ENCODE measurements at regions not wholly inside any gene's neighbourhood (a gene's known extent, or its start where the extent isn't known, plus 50 kb on each side); places are given as distances from the start of the nearest gene placed in this dataset.

DNA sequence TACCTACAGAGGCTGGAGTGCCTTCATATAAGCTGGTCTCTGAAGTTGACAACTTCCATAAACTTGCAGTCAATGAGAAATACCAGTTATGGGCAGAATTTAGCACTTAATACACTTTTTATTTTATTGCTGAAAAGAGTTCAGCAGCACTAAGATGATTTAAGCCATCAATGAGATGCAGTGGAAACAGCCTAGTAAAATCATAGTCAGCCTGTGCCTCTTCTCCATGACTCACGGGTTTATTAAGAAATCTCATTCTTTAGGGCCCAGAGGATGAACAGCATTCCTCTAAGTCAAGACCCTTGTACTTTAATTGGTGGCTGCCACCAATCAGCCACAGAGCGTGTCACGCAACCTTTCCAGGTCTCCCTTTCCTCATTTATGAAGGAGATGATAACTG, 1357.9 kb upstream of the CELF4 start:
- DNase-seq (ENCODE audit: low read depth in 2 of 2), result no peak
- H3K4me3 ChIP-seq (replicated peaks in 1 of 2; ENCODE audit: low read depth in 2 of 2, low read length in 2 of 2), result no peak overlapping the region
- TF ChIP-seq CTCF (IDR thresholded peaks at IDR 0.05; ENCODE audit: low read depth, low read length), result no peak

DNA sequence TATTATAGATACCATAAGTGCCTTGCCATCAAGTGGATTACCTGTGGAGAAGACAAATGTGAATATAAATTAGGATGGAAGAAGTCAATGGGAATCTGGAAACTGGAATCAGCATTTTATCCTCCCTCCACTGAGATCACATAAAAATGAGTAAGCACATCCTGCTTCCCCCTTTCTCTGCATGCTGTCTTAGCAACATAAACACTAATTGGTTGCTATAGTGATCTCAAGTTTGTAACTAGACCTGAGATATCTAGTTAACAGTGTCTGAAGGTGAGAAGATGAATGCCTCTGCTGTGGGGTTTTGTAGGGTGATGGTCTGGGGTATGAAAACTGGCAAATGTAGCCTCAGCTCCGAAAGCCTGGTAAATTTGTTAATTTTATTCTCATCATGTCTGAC, 1357.5 kb upstream of the CELF4 start:
- DNase-seq (ENCODE audit: low read depth in 2 of 2), result no peak
- H3K4me3 ChIP-seq (replicated peaks in 1 of 2; ENCODE audit: low read depth in 2 of 2, low read length in 2 of 2), result no peak overlapping the region
- no peak for TF ChIP-seq CTCF (IDR thresholded peaks at IDR 0.05; ENCODE audit: low read depth, low read length)

GRCh38 chr18:38909972-38910371, 1344.4 kb upstream of the CELF4 start:
- no peak overlapping the region for H3K4me3 ChIP-seq (replicated peaks in 1 of 2; ENCODE audit: low read depth in 2 of 2, low read length in 2 of 2)
- no peak for DNase-seq (ENCODE audit: low read depth in 2 of 2)

DNA sequence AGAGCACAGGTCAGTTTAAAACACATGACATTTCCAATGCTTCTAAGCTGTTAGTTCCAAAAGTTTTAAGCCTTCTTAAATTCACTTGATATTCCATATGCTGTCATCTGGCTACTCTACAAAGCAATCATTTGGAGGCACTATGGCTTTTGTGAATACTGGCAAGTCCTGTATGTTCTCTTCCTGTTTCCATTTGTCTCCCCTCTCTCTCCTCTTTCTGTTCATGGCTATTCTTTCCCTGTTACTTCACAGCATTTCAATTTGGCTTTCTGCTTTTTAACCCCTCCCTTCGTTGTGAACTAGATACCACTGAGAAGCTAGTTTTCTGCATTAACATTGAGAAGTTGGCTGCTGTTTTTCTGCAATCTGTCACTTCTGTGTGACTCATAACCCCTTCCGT, 1337.2 kb upstream of the CELF4 start:
- no peak for TF ChIP-seq CTCF (IDR thresholded peaks at IDR 0.05; ENCODE audit: low read depth, low read length)
- DNase-seq (ENCODE audit: low read depth in 2 of 2), result no peak
- H3K4me3 ChIP-seq (replicated peaks in 1 of 2; ENCODE audit: low read depth in 2 of 2, low read length in 2 of 2), result no peak overlapping the region

More at GRCh38 chr18:38909972-38910371, 1344.4 kb upstream of the CELF4 start:
- TF ChIP-seq CTCF (IDR thresholded peaks at IDR 0.05; ENCODE audit: low read depth, low read length), result no peak

- H3K4me3 ChIP-seq (replicated peaks in 1 of 2; ENCODE audit: low read depth in 2 of 2, low read length in 2 of 2), result no peak overlapping the region
- DNase-seq (ENCODE audit: low read depth in 2 of 2), result no peak
- no peak for TF ChIP-seq CTCF (IDR thresholded peaks at IDR 0.05; ENCODE audit: low read depth, low read length)
These were observed 1334.8 kb upstream of the CELF4 start for GRCh38 chr18:38900445-38900844.

DNA sequence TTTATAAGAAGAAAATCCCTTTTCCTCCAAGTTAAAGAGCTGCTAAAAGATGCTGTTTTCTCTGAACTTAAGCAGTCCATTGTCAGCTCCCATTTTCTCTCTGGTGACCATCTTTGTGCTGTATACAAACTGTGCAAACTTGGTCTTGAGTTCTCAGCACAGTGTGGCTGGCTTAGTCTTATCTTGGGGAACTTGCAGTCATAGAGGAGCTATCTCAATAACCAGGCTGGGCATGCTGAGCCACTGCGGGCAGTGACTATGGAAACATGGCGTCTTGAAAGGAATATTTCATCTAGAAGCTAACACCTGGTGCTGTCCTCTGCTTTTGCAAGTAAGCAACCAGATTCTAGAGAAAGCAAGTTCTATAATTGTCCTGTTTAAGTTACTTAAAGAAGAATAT, 1334.4 kb upstream of the CELF4 start:
- DNase-seq (ENCODE audit: low read depth in 2 of 2), result no peak
- no peak overlapping the region for H3K4me3 ChIP-seq (replicated peaks in 1 of 2; ENCODE audit: low read depth in 2 of 2, low read length in 2 of 2)
- no peak for TF ChIP-seq CTCF (IDR thresholded peaks at IDR 0.05; ENCODE audit: low read depth, low read length)

DNA sequence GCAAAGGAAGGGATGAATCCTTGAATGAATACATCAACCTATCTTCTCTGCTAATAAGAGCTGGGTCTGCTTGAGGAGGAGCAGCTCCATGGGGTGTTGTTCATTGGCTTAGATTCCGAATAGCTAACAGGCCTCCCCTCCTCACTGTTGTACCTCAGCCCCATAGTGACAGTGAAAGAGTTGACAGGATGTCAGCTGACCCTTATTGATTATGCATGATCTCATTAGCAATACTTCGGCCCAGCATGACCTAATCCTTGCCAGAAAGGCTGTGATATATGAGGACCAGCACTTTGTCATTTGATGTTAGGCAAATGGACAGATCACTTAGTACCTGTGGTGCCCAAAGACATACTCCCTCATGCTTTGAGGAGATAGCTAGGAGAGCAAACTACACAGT, 1333.7 kb upstream of the CELF4 start:
- TF ChIP-seq CTCF (IDR thresholded peaks at IDR 0.05; ENCODE audit: low read depth, low read length), result no peak
- H3K4me3 ChIP-seq (replicated peaks in 1 of 2; ENCODE audit: low read depth in 2 of 2, low read length in 2 of 2), result no peak overlapping the region
- DNase-seq (ENCODE audit: low read depth in 2 of 2), result no peak
